Hematopoietic multipotent progenitor cell treated with erythropoietin and hydrocortisone succinate and interleukin-3 and kit ligand, for 17 days (in vitro differentiated cells): ENCODE measurements at regions not wholly inside any gene's neighbourhood (a gene's known extent, or its start where the extent isn't known, plus 50 kb on each side); places are given as distances from the start of the nearest gene placed in this dataset.

Source experiments
- DNase-seq: peaks from one replicate; pipeline ENCODE4 v3.0.0-alpha.2; 2015; ENCODE audit warnings: low spot score

GRCh38 chr13:107203146-107203847, 635.4 kb upstream of the ARGLU1 start:
- no peak for DNase-seq

GRCh38 chr13:107202371-107203023, 634.6 kb upstream of the ARGLU1 start:
- DNase-seq = no peak

- DNase-seq = no peak
Measured at GRCh38 chr13:107200491-107200890, 632.6 kb upstream of the ARGLU1 start.

GRCh38 chr13:107192289-107192688, 624.4 kb upstream of the ARGLU1 start:
- DNase-seq = no peak

- no peak for DNase-seq
Measured at GRCh38 chr13:107190065-107190464, 622.1 kb upstream of the ARGLU1 start.

- DNase-seq = no peak
Measured at GRCh38 chr13:107185889-107186288, 618.0 kb upstream of the ARGLU1 start.

- DNase-seq = no peak
Measured at GRCh38 chr13:107170270-107170931, 602.5 kb upstream of the ARGLU1 start.

- DNase-seq = no peak
Measured at GRCh38 chr13:107157271-107157670, 589.3 kb upstream of the ARGLU1 start.

- no peak for DNase-seq
Measured at GRCh38 chr13:107144432-107144831, 576.5 kb upstream of the ARGLU1 start.

- no peak for DNase-seq
Measured at GRCh38 chr13:107141767-107142166, 573.8 kb upstream of the ARGLU1 start.

GRCh38 chr13:107139006-107139405, 571.1 kb upstream of the ARGLU1 start:
- no peak for DNase-seq

GRCh38 chr13:107138486-107138885, 570.5 kb upstream of the ARGLU1 start:
- DNase-seq = no peak

- no peak for DNase-seq
Measured at GRCh38 chr13:107133950-107134349, 566.0 kb upstream of the ARGLU1 start.

GRCh38 chr13:107130566-107130965, 562.6 kb upstream of the ARGLU1 start:
- no peak for DNase-seq

GRCh38 chr13:107124730-107125129, 556.8 kb upstream of the ARGLU1 start:
- DNase-seq = no peak

GRCh38 chr13:107124129-107124718, 556.3 kb upstream of the ARGLU1 start:
- no peak for DNase-seq

GRCh38 chr13:107121793-107122192, 553.9 kb upstream of the ARGLU1 start:
- DNase-seq = no peak

- DNase-seq = no peak
Measured at GRCh38 chr13:107119989-107120881, 552.3 kb upstream of the ARGLU1 start.

GRCh38 chr13:107118506-107118905, 550.6 kb upstream of the ARGLU1 start:
- DNase-seq = no peak

GRCh38 chr13:107117327-107118012, 549.5 kb upstream of the ARGLU1 start:
- DNase-seq = no peak

GRCh38 chr13:107113387-107113786, 545.5 kb upstream of the ARGLU1 start:
- DNase-seq = no peak
